UCSD-AML1 (cell line): ENCODE measurements at regions not wholly inside any gene's neighbourhood (a gene's known extent, or its start where the extent isn't known, plus 50 kb on each side); places are given as distances from the start of the nearest gene placed in this dataset.

Experiments used
- DNase-seq: peaks from one replicate; lab custom pipeline; 2025; ENCODE audit not compliant: unreplicated experiment; lab: John Stamatoyannopoulos, UW

DNA sequence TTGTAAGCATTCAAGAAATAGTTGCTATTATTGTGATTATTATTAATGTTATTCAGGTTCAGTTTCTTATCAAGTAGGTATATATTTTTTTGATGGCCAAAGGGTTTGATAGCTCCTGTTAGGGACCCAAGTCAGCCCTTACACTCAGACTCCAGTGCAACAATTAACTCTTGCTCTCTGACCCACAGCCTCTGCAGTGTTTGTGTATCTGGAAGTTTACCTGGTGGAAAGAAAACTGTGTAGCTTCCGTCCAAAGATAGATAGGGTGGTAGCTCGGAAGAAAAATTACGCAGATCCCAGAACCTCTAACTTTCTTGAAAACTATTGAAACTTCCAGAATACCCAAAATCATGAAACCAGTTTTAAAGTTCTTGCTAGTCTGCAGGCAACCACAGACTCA is 58.6 kb upstream of the IGFBP2 start:
- no peak for DNase-seq

DNA sequence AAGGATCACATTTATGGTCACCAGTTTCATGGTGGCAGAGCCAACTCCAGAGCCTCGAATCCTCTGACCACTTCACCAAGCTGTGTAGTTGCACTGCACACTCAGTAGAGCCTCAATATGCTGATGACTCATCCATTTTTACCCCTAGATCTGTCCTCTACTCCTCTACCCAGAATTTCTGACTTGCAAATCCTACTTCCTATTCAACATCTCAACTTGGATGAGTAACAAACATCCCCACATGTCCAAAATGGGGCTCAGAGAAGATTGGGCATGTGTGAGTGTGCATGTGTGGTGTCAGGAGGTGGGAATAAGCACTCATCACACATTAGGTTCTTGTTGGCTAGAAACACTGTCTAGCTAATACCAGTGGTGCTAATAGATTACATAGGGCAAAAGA is 57.8 kb upstream of the IGFBP2 start:
- no peak for DNase-seq

DNA sequence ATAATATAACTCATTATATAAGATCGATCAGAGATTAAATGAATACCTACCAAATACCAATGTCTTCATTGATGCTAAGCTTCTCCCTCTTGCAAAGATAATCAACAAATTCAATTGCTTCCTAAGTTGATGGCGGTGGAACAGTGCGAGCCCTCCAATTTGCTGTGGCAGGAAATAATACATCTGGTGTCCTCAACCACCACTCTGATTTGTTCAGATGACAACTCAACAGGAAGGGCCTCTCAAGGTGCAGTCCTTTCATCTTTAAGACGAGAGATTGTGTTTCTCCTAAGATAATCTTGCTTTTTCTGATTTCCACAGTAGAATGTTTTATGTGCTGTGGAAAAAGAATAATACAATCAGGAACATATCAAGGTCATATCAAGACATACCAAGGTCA is 56.6 kb upstream of the IGFBP2 start:
- no peak for DNase-seq

DNA sequence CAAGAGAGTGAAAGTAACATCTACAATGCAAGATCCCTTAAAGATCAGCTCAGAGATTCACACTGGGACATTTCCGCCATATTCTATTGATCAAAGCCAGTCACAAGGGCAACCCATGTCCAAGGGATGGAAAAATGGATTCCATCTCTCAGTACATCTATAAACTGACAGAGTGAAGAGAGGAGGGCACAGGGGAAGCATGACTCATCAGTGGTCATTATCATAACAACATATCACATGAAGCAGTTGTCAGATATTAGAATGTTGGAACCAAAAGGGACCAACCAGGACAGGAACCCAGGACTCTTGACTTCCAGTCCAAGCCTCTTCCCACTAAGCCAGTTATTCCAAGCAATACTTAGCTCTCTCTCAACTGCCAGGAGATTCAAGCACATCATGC is 54.9 kb upstream of the IGFBP2 start:
- no peak for DNase-seq

DNA sequence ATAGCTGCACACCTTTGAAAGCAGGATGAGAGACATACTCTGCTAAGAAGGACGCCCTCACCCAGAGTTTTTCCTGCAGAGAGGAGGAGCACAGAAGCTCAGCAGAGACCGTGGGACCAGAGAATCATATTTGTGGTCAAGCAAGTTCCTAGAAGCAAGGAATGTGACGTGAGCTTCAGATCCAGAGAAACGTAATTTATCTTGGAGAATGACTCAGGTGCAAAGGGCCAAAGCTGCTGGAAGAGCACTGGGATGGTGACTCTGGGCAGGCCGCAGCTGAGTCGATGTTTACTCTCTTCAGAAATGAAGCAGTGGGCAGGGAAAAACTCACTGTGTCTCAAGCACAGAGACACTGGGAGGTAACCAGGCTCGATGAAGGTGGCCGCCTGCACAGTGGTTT is 50.1 kb upstream of the IGFBP2 start:
- DNase-seq, result no peak
